NCI-H345 treated with DMSO at 0.1 percent for 48 hours (cell line): ENCODE measurements at regions not wholly inside any gene's neighbourhood (a gene's known extent, or its start where the extent isn't known, plus 50 kb on each side); places are given as distances from the start of the nearest gene placed in this dataset.

Source experiments
- DNase-seq: peaks from one replicate; lab custom pipeline; 2025; ENCODE audit not compliant: unreplicated experiment; lab: John Stamatoyannopoulos, UW

DNA sequence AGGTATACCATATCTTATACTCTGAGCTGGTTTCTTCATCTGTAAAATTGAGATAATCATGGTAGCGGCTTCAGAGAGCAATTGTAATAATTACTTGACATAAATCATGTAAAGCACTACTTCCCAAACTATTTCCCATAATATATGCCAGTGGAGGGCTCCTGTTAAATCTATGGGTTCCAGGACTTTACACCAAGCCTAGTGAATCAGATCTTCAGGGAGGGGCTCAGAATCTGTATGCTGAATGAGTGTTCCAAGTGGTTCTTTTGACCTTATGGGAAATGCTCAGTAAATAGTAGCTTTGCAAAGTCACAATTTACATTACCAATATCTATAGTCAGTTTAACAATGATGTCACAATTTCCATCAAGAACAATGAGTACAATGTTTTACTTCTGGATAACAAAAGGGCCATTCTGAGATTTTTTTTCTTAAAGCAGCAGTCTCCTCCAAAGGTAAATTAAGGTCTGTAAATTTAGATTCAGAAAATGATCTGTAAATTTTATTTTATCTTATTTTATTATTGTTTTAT, 50.9 kb upstream of the NLK start:
- no peak for DNase-seq
